ENCODE measurements at regions not wholly inside any gene's neighbourhood (a gene's known extent, or its start where the extent isn't known, plus 50 kb on each side); places are given as distances from the start of the nearest gene placed in this dataset.

DNA sequence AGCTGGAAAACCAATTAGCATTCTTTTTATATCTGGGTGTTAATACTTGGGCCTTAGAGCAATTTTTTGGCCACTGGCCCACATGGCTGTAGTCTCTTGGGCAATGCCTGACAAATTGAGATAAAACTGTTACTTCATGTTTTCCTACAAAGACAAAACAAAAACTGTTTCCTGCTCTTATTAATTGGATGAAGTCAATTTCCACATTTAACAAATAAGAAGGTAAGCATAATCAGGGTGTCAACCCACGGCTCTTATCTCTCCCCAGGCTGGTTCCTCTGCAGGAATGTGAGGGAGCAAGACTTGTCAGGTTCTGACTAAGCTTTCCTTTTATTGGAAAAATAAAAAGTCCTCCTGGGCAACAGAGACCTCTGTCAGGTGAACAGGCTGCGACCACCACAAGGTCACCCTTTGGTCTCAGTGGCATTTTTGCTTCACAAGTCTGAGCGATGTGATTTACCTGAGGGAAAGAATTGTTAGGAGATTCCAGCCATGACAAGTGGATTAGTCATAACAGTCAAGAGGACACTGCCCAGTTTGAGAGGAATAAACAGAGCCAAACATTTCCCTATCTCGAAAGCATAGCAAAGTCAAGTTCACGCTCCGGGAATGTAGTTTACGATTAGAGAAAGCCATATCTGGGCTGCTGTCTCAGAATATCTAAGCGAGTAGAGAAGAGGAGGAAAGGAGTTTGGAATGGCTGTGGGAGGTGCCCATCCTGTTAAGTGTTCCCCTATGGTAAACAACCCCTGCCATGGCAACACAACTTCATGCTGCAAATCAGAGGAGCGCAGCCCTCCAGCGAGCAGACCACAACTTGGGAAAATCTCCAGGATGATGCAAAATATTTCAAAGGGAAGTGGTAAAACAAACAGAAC is 144.4 kb downstream of the TES start (continued):
- TF ChIP-seq GABPB1 (CRISPR knock-in tag; IDR thresholded peaks at IDR 0.05) (no peak), ZNF3 (CRISPR knock-in tag; IDR thresholded peaks at IDR 0.05) (no peak), PHB (CRISPR knock-in tag; IDR thresholded peaks at IDR 0.05) (no peak), FOS (IDR thresholded peaks at IDR 0.05; ENCODE audit: extremely low read depth, insufficient read length) (no peak), ZNF124 (CRISPR knock-in tag; IDR thresholded peaks at IDR 0.05) (no peak), MYNN (IDR thresholded peaks at IDR 0.05) (no peak), MYNN (CRISPR knock-in tag; IDR thresholded peaks at IDR 0.05) (no peak), NFIX (CRISPR knock-in tag; IDR thresholded peaks at IDR 0.05; ENCODE audit: low read depth) (no peak), NR1H2 (CRISPR knock-in tag; IDR thresholded peaks at IDR 0.05) (no peak), TCF7L2 (IDR thresholded peaks at IDR 0.05; ENCODE audit: low read depth, low read length) (no peak), TOE1 (IDR thresholded peaks at IDR 0.05; ENCODE audit: borderline replicate concordance) (no peak), TOE1 (CRISPR knock-in tag; IDR thresholded peaks at IDR 0.05; ENCODE audit: borderline replicate concordance, low read depth) (no peak), HMG20B (CRISPR knock-in tag; IDR thresholded peaks at IDR 0.05) (no peak), CREBBP (IDR thresholded peaks at IDR 0.05; ENCODE audit: low read depth, low read length) (no peak), SAFB2 (IDR thresholded peaks at IDR 0.05; ENCODE audit: borderline replicate concordance, low read depth, low read length, severe bottlenecking) (no peak), NCOA1 (IDR thresholded peaks at IDR 0.05; ENCODE audit: low read depth) (no peak), GATA2 (CRISPR knock-in tag; IDR thresholded peaks at IDR 0.05) (peak; percentile 49)
- TF ChIP-seq, protein P1, sequence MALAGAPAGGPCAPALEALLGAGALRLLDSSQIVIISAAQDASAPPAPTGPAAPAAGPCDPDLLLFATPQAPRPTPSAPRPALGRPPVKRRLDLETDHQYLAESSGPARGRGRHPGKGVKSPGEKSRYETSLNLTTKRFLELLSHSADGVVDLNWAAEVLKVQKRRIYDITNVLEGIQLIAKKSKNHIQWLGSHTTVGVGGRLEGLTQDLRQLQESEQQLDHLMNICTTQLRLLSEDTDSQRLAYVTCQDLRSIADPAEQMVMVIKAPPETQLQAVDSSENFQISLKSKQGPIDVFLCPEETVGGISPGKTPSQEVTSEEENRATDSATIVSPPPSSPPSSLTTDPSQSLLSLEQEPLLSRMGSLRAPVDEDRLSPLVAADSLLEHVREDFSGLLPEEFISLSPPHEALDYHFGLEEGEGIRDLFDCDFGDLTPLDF (CRISPR knock-in tag; IDR thresholded peaks at IDR 0.05): no peak
- TF ChIP-seq, protein P2, sequence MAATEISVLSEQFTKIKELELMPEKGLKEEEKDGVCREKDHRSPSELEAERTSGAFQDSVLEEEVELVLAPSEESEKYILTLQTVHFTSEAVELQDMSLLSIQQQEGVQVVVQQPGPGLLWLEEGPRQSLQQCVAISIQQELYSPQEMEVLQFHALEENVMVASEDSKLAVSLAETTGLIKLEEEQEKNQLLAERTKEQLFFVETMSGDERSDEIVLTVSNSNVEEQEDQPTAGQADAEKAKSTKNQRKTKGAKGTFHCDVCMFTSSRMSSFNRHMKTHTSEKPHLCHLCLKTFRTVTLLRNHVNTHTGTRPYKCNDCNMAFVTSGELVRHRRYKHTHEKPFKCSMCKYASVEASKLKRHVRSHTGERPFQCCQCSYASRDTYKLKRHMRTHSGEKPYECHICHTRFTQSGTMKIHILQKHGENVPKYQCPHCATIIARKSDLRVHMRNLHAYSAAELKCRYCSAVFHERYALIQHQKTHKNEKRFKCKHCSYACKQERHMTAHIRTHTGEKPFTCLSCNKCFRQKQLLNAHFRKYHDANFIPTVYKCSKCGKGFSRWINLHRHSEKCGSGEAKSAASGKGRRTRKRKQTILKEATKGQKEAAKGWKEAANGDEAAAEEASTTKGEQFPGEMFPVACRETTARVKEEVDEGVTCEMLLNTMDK (IDR thresholded peaks at IDR 0.05; ENCODE audit: borderline replicate concordance, insufficient read depth, low read depth, low read length, poor library complexity, severe bottlenecking): no peak
- TF ChIP-seq, protein P3, sequence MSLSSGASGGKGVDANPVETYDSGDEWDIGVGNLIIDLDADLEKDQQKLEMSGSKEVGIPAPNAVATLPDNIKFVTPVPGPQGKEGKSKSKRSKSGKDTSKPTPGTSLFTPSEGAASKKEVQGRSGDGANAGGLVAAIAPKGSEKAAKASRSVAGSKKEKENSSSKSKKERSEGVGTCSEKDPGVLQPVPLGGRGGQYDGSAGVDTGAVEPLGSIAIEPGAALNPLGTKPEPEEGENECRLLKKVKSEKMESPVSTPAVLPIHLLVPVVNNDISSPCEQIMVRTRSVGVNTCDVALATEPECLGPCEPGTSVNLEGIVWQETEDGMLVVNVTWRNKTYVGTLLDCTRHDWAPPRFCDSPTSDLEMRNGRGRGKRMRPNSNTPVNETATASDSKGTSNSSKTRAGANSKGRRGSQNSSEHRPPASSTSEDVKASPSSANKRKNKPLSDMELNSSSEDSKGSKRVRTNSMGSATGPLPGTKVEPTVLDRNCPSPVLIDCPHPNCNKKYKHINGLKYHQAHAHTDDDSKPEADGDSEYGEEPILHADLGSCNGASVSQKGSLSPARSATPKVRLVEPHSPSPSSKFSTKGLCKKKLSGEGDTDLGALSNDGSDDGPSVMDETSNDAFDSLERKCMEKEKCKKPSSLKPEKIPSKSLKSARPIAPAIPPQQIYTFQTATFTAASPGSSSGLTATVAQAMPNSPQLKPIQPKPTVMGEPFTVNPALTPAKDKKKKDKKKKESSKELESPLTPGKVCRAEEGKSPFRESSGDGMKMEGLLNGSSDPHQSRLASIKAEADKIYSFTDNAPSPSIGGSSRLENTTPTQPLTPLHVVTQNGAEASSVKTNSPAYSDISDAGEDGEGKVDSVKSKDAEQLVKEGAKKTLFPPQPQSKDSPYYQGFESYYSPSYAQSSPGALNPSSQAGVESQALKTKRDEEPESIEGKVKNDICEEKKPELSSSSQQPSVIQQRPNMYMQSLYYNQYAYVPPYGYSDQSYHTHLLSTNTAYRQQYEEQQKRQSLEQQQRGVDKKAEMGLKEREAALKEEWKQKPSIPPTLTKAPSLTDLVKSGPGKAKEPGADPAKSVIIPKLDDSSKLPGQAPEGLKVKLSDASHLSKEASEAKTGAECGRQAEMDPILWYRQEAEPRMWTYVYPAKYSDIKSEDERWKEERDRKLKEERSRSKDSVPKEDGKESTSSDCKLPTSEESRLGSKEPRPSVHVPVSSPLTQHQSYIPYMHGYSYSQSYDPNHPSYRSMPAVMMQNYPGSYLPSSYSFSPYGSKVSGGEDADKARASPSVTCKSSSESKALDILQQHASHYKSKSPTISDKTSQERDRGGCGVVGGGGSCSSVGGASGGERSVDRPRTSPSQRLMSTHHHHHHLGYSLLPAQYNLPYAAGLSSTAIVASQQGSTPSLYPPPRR (CRISPR knock-in tag; IDR thresholded peaks at IDR 0.05; ENCODE audit: borderline replicate concordance): no peak

Data from K562 (cell line).